ENCODE measurements at regions not wholly inside any gene's neighbourhood (a gene's known extent, or its start where the extent isn't known, plus 50 kb on each side); places are given as distances from the start of the nearest gene placed in this dataset.

DNA sequence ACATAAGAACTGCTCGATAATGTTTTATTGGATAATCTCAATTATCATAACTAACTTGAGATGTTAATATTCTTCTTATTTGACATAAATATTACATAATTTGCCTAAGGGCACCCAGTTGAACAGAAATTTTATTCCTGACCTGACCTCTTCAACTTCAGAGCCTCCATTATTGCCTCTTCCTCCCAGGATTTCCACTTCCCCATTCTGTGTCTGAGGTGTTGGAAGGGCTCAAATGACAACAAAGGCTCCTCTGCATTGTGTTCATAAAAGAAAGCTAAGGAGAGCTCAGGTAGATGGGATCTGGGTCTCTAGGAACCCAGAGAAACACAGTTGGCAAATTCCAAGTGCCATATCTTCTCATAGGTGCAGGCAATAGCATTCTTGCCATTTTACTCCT lies 61.2 kb upstream of the ARHGAP20 start:
- FAIRE-seq, result no peak

DNA sequence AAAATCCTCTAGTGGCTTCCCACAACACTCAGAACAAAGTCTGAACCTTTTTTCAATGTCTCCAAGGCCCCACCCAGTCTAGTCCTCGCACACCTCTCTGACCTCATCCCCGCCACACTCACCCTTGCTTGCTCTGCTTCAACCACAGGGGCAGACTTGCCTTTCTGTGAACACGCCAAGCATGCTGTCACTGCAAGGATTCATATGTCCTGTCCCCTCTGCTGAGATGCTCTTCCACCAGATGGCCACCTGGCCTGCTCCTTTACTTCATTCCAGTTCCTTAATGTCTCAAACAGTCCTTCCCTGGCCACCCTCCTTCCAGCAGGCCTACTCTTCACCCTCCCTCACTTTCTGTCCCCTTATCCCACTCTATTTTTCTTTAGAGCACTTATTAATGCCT lies 60.6 kb upstream of the ARHGAP20 start:
- no peak for FAIRE-seq

DNA sequence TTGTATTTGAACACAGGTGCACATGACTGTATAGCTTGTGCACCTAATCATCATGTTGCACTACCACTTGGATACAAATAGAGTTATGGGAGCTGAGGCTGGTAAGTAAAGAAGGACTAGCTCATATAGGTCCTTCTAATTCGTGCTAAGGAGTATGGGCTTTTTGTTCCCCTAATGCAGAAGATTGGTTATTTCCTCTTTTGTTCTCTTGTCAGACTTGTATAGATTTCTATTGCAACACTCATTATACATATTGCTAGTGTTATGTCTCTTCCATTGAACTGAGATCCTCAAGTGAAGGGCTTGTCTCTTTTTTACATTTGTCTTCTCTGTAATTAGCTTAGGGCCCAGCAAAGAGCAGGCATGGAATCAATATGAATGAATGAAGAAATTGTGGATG lies 54.1 kb upstream of the ARHGAP20 start:
- no peak for FAIRE-seq

DNA sequence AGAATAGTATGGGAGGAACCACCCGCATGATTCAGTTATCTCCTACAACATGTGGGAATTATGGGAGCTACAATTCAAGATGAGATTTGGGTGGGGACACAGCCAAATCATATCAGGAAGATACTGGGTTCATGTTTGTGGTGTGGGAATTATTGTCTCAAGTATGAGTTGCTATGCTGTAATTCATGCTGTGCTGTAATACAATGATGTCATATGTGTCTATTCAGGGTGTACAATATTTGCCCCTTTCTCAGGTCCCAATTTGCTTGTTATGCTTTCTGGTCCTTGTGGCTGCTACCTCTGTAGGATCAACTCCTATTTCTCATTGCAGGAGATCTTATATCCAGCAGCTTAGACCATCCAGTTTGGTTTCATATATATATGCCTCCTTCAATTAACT lies 52.2 kb upstream of the ARHGAP20 start:
- FAIRE-seq, result no peak

DNA sequence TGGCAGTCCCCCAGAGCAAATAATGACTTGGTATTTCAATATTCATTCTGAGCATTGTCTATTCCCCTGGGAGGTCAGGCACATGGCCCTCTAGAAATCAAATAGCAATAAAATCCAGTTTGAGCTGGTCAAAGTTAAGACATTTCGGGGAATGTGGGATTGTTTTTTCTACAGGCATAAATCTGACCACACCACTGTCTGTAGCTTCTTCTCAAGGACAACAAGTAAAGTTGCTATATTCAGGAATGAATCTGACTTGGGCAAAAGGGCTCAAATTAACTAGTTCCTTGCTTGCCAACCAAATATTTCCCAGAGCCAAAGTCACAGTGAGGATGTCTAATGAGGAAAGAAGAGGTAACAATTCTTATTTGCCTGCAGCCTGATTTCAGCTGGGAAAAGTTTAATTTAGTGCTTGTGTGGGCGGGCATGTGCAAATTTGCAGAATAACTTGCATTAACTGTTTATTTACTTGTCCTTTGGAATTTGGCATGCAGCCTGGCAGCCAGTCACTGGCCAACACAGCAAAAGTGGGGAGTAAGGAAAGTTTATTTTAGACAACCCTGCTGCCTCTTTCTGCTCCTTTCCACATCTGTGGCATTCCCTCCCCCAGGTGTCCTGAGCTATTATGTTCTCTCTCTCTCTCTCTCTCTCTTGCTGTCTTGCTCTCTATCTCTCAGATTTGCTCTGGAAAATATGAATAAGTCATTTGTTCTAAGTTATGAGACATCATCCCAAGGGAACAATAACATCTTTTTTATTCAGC lies 51.2 kb upstream of the ARHGAP20 start:
- no peak for FAIRE-seq

DNA sequence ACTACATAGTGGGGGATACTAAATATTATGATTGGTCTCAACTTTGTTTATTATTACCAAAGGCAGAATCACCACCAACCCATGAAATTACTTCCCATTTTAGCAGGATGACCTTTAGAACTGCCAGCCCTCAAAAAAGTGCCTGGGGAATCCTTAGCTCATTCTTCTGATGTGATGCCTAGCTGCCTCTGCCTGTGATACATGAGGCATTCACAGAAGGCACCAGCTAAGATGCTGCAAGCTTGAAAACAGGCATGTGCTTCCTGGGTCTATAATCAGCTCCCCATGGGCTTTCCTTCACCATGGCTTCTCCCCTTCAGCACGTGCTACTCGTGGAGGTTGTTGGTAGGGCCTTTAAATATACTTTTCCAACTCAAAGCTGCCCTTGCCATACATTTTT lies 50.4 kb upstream of the ARHGAP20 start:
- FAIRE-seq, result no peak

Measured in colon (tissue), 2 donors.